Left lung (tissue), 4 donors: ENCODE measurements at regions not wholly inside any gene's neighbourhood (a gene's known extent, or its start where the extent isn't known, plus 50 kb on each side); places are given as distances from the start of the nearest gene placed in this dataset.

Experiments
- ATAC-seq: fragments of 200-7000 bp; cut with Tn5 transposase; one replicate; pipeline ENCODE4 v1.9.1; 2020; ENCODE audit warnings: moderate library complexity
- DNase-seq, 4 donors: peaks; one replicate each; pipeline ENCODE4 v3.0.0-alpha.2; 2013 to 2020
- H3K27ac ChIP-seq, 2 donors: fragments of 200-600 bp; sonication (generic) in 1 of 2; one replicate each; pipeline versions ENCODE4 v1.5.0 to v1.8.0; 2020 to 2021
- H3K27me3 ChIP-seq, 2 donors: fragments of 200-600 bp; sonication (generic) in 1 of 2; one replicate each; pipeline versions ENCODE4 v1.5.0 to v1.8.0; 2020 to 2021
- H3K36me3 ChIP-seq, 2 donors: fragments of 200-600 bp; sonication (generic) in 1 of 2; one replicate each; pipeline versions ENCODE4 v1.5.0 to v1.8.0; 2020 to 2021
- H3K4me1 ChIP-seq, 2 donors: fragments of 200-600 bp; one replicate each; pipeline ENCODE4 v1.8.0; 2021
- H3K4me3 ChIP-seq, 2 donors: fragments of 200-600 bp; sonication (generic) in 1 of 2; one replicate each; pipeline versions ENCODE4 v1.5.0 to v1.8.0; 2020 to 2021; ENCODE audit warnings: mild to moderate bottlenecking in 1 of 2
- H3K9me3 ChIP-seq, 2 donors: fragments of 200-600 bp; sonication (generic) in 1 of 2; one replicate each; pipeline versions ENCODE4 v1.5.0 to v1.8.0; 2020 to 2021
- intact Hi-C, 2 donors: fragments of 100-400 bp; cut with DNase I; formaldehyde crosslinking; loops; one replicate each; pipeline versions ENCODE4 v1.11.2 to v1.14.2; 2022
- TF ChIP-seq, protein P1 (sequence below), 2 donors: fragments of 200-600 bp; sonication (generic) in 1 of 2; IDR thresholded peaks; one replicate each; pipeline versions ENCODE4 v1.5.0 to v1.8.0; 2021; ENCODE audit warnings: antibody characterized with exemption in 2 of 2
- donor health status: DM: no; HTN: yes; CAD: no.
- donor health status: DM: no; HTN: no; CAD: no.

DNA sequence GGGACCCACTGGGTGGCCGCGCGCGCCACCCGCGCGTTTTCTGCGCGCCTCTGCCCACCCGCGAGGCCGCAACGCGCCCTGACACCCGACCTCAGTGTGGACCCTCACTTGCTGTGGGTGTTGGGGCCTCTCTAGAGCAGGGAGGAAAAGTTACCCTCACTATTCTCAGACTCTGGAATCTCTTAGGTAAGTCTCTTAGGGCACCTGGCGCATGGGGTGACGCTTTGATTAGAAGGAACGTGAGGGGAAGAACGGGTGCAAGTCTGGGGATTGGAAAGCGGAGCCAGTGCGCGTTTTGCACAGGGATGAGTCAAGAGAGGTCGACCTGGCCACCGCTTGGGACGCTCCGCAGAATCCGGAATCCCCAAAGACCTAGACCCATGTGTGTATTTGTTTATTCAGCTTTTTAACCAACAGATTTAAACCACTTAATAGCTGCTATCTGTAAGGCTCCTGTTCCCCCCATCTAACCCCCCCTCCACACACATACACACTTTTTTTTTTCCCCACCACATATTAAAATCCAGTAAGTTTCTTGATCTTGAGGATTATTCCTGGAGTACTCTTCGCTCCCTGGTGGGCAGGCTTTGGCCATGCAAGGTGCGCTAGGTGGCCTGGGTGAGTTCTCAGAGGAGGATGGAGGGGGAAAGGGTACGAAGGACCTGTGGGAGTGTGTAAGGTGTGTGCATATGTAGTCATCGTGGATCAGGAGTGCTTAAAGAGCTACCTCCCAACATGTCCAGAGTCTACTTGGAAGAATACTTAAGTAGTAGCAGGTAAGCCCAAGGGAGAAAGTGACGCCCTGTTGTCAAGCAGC is 169.1 kb upstream of the PPP1R3A start:
- Histone ChIP-seq H3K27ac (peak overlapping the region; percentile 8 to 37), H3K4me3 (peak overlapping the region; percentile 18 to 51), H3K9me3 (no peaks in the 10 kb centered on the region), H3K27me3 (peaks cover 23 to 87% of the 10 kb centered on the region in 2 donors), H3K4me1 (peaks cover 0 to 35% of the 10 kb centered on the region in 2 donors), H3K36me3 (no peaks in the 10 kb centered on the region)
- TF ChIP-seq, protein P1, sequence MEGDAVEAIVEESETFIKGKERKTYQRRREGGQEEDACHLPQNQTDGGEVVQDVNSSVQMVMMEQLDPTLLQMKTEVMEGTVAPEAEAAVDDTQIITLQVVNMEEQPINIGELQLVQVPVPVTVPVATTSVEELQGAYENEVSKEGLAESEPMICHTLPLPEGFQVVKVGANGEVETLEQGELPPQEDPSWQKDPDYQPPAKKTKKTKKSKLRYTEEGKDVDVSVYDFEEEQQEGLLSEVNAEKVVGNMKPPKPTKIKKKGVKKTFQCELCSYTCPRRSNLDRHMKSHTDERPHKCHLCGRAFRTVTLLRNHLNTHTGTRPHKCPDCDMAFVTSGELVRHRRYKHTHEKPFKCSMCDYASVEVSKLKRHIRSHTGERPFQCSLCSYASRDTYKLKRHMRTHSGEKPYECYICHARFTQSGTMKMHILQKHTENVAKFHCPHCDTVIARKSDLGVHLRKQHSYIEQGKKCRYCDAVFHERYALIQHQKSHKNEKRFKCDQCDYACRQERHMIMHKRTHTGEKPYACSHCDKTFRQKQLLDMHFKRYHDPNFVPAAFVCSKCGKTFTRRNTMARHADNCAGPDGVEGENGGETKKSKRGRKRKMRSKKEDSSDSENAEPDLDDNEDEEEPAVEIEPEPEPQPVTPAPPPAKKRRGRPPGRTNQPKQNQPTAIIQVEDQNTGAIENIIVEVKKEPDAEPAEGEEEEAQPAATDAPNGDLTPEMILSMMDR (IDR thresholded peaks at IDR 0.05) = no peak
- peak; percentile 17 for ATAC-seq
- intact Hi-C loops = no loop called here
- peak in 2 of 4 donors; percentile 31 to 34 for DNase-seq

DNA sequence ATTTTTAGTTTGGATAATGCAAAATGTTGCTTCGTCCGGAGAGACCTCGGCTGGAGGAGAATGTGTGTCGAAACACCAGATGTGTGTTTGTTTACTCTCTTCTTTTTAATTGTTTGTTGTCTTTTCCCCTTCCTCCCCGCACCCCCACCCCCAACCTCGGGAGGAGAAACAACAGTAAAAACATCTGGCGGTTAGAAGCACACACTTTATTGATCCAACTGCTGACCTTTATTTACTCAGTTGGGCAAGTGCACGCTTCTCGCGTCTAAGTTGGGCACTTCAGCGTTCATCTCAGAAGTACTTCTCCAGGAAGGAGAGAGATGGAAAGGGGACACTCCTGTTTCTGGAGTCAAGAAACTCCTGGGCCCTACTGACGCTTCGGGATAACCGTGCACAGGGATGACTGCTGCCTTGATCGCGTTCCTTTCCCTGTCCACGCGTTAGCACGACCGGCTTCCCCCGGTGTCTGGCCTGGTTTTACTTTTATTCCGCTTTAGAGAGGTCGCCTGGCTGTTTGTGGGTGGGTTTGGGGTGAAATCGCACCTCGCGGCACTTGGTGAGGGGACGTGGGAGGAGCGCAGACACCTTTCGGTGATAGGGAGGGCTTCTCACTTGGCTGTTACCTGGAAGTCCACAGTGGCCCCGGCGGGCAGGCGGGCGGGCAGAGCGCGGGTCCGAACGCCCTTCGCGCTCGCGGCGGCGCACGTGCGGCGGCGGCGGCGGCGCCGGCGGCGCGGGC is 168.3 kb upstream of the PPP1R3A start:
- ATAC-seq (peak; percentile 4), DNase-seq (peak; percentile 40 to 71 (median 53))
- Histone ChIP-seq H3K4me3 (peak overlapping the region; percentile 45 to 51), H3K36me3 (no peaks in the 10 kb centered on the region), H3K9me3 (no peaks in the 10 kb centered on the region), H3K4me1 (peaks cover 0 to 35% of the 10 kb centered on the region in 2 donors), H3K27ac (peak overlapping the region; percentile 82 to 92), H3K27me3 (peaks cover 30 to 90% of the 10 kb centered on the region in 2 donors)
- intact Hi-C loops = no loop called here
- TF ChIP-seq, protein P1 (IDR thresholded peaks at IDR 0.05) = no peak

DNA sequence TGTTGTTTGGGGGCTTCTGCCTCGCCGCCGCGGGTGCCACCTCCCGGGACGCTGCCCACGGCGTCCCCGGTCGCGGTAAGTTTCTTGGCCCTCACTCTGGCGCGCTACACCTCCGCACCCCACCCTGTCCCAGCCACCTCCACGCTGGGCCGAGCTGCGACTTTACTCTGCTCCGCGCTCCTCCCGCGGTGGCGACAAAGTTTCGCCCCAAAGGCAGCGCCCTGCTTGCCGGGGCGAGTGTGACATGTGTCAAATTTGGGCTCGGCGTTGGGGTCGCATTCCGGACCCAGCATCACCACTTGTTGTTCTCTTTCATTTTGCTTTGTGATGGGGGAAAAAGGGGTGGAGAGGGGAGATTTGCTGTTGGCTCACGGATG is 167.7 kb upstream of the PPP1R3A start:
- Histone ChIP-seq H3K4me3 (peak overlapping the region; percentile 45 to 51), H3K9me3 (no peaks in the 10 kb centered on the region), H3K36me3 (no peaks in the 10 kb centered on the region), H3K27ac (peak overlapping the region; percentile 82 to 92), H3K27me3 (peaks cover 32 to 95% of the 10 kb centered on the region in 2 donors), H3K4me1 (peaks cover 0 to 35% of the 10 kb centered on the region in 2 donors)
- DNase-seq (peak; percentile 39 to 80 (median 48)), ATAC-seq (peak; percentile 6)
- intact Hi-C loops = no loop called here
- TF ChIP-seq, protein P1 (IDR thresholded peaks at IDR 0.05) = no peak

DNA sequence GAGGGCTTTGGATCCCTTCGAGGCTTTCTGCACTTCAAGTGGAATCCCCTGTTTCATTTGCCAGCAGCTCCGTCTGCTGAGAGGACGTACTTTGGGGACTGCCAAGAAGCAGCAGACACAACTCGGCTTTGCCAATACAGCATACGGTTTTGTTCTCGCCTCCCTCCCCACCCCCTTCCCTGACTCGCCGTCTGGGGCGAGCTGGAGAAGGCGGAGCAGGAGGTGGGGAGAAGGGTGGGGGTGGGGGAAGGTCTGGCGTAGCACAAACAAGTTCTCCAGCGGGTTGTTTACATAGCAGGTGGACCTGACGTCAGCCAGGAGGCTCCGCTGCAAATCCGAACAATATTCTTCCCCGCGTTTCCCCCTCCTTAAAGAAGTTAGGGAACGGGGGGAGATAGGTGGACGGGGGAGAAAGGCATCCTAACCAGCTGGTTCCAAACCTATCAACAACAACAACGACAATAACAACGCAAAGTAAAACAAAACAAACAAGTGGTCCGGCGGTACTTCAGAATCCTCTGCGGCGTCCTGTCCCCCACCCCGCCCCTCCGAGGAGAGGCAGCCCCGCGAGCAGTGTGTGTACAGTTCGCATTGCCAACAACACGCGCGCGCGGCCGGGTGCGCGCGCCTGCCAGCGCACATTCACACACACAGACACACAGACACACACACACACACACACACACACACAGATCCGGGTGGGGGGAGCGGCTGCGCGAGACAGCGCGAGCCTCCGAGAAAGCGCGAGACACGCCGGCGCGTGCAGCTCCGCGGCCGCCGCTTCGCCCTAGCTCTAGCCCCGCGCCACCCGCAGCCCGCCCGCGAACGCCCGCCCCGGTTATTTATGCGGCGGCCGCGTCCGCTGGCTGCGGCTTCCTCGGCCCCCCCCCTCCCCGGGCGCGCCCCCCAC is 167.0 kb upstream of the PPP1R3A start:
- Histone ChIP-seq H3K9me3 (no peaks in the 10 kb centered on the region), H3K4me3 (peak overlapping the region; percentile 45 to 51), H3K4me1 (peaks cover 0 to 35% of the 10 kb centered on the region in 2 donors), H3K27me3 (peaks cover 32 to 96% of the 10 kb centered on the region in 2 donors), H3K36me3 (no peaks in the 10 kb centered on the region), H3K27ac (peak overlapping the region; percentile 82 to 92)
- TF ChIP-seq, protein P1 (IDR thresholded peaks at IDR 0.05) = no peak
- ATAC-seq = peak; percentile 82
- intact Hi-C loops = no loop called here
- peak; percentile 86 to 98 (median 91) for DNase-seq
